ENCODE measurements at regions not wholly inside any gene's neighbourhood (a gene's known extent, or its start where the extent isn't known, plus 50 kb on each side); places are given as distances from the start of the nearest gene placed in this dataset.

GRCh38 chr6:15993716-15994228 lies 135.1 kb upstream of the MYLIP start:
- DNase-seq, result peak in 2 of 3 experiments; percentile 12 to 15

- no peak for DNase-seq
Observed at GRCh38 chr6:15990179-15990578, 138.7 kb upstream of the MYLIP start.

GRCh38 chr6:15989397-15989796 lies 139.5 kb upstream of the MYLIP start:
- no peak for DNase-seq

GRCh38 chr6:15987569-15987968 lies 141.3 kb upstream of the MYLIP start:
- DNase-seq, result peak; percentile 20 to 67 (median 39)

GRCh38 chr6:15986027-15986629 lies 142.8 kb upstream of the MYLIP start:
- DNase-seq, result no peak

- DNase-seq, result peak in 1 of 3 experiments; percentile 32
Observed at GRCh38 chr6:15985379-15985959, 143.4 kb upstream of the MYLIP start.

GRCh38 chr6:15981956-15982355 lies 146.9 kb upstream of the MYLIP start:
- DNase-seq, result no peak

GRCh38 chr6:15980801-15981200 lies 148.1 kb upstream of the MYLIP start:
- no peak for DNase-seq

- no peak for DNase-seq
Observed at GRCh38 chr6:15978426-15978825, 150.5 kb upstream of the MYLIP start.

GRCh38 chr6:15977050-15977449 lies 151.8 kb upstream of the MYLIP start:
- no peak for DNase-seq

- no peak for DNase-seq
Observed at GRCh38 chr6:15974817-15975216, 154.1 kb upstream of the MYLIP start.

GRCh38 chr6:15970517-15970916 lies 158.4 kb upstream of the MYLIP start:
- no peak for DNase-seq

- DNase-seq, result no peak
Observed at GRCh38 chr6:15969236-15969778, 159.6 kb upstream of the MYLIP start.

GRCh38 chr6:15968519-15968918 lies 160.4 kb upstream of the MYLIP start:
- no peak for DNase-seq

- no peak for DNase-seq
Observed at GRCh38 chr6:15966000-15966520, 162.8 kb upstream of the MYLIP start.

GRCh38 chr6:15962449-15962764 lies 166.5 kb upstream of the MYLIP start:
- DNase-seq, result no peak

- no peak for DNase-seq
Observed at GRCh38 chr6:15961635-15962448, 167.0 kb upstream of the MYLIP start.

GRCh38 chr6:15960740-15961634 lies 167.9 kb upstream of the MYLIP start:
- DNase-seq, result no peak

GRCh38 chr6:15957655-15958169 lies 171.2 kb upstream of the MYLIP start:
- DNase-seq, result no peak

- DNase-seq, result peak in 2 of 3 experiments; percentile 17 to 47
Observed at GRCh38 chr6:15956205-15957106, 172.4 kb upstream of the MYLIP start.

- DNase-seq, result no peak
Observed at GRCh38 chr6:15955484-15955883, 173.4 kb upstream of the MYLIP start.

Measured in NCI-H1417 (cell line).